Astrocyte (in vitro differentiated cells and primary cell): ENCODE measurements at regions not wholly inside any gene's neighbourhood (a gene's known extent, or its start where the extent isn't known, plus 50 kb on each side); places are given as distances from the start of the nearest gene placed in this dataset.
A peak's percentile ranks its signal among the peaks of the same experiment; 100 is the strongest.

Experiments used
- DNase-seq: peaks from one replicate; pipeline ENCODE4 v3.0.0-alpha.2; 2010; ENCODE audit warnings: low read depth
- FAIRE-seq: peaks from 2 replicates; lab custom pipeline; 2011; peaks lifted over from hg19 to GRCh38; lab: Jason Lieb, UNC
- H2AFZ ChIP-seq: 2 replicates; pipeline ENCODE4 v1.6.0; 2012; ENCODE audit warnings: low read depth, low read length, inconsistent platforms
- H3K27ac ChIP-seq: 2 replicates; pipeline ENCODE4 v1.5.1; 2011; ENCODE audit warnings: low read depth, low read length, inconsistent platforms
- H3K27me3 ChIP-seq: 2 replicates; pipeline ENCODE4 v1.6.0; 2011; ENCODE audit warnings: low read length, inconsistent platforms; ENCODE audit not compliant: insufficient read depth
- H3K36me3 ChIP-seq: 2 replicates; pipeline ENCODE4 v1.5.1; 2011; ENCODE audit warnings: low read length, inconsistent platforms; ENCODE audit not compliant: insufficient read depth
- H3K4me1 ChIP-seq: 2 replicates; pipeline ENCODE4 v1.5.1; 2011; ENCODE audit warnings: low read length, inconsistent platforms; ENCODE audit not compliant: insufficient read depth
- H3K4me2 ChIP-seq: 2 replicates; pipeline ENCODE4 v1.6.0; 2012; ENCODE audit warnings: low read length, inconsistent platforms
- H3K4me3 ChIP-seq: 2 replicates; pipeline ENCODE4 v1.5.1; 2011; ENCODE audit warnings: low read depth, mild to moderate bottlenecking, low read length, inconsistent platforms; ENCODE audit not compliant: insufficient read depth
- H3K79me2 ChIP-seq: 2 replicates; pipeline ENCODE4 v1.6.0; 2012; ENCODE audit warnings: mild to moderate bottlenecking, low read length, inconsistent platforms; ENCODE audit not compliant: insufficient read depth
- H3K9ac ChIP-seq: 2 replicates; pipeline ENCODE4 v1.6.0; 2012; ENCODE audit warnings: mild to moderate bottlenecking, low read length, inconsistent platforms
- H3K9me3 ChIP-seq: 2 replicates; pipeline ENCODE4 v1.5.1; 2012; ENCODE audit warnings: low read depth, mild to moderate bottlenecking, low read length, inconsistent platforms; ENCODE audit not compliant: insufficient read depth
- H4K20me1 ChIP-seq: 2 replicates; pipeline ENCODE4 v1.6.0; 2012; ENCODE audit warnings: low read length, inconsistent platforms; ENCODE audit not compliant: insufficient read depth
- H3K27ac Mint-ChIP-seq: one replicate; pipeline ENCODE4 v1.8.0; 2021; ENCODE audit warnings: mild to moderate bottlenecking, mixed read lengths; ENCODE audit not compliant: unreplicated experiment
- H3K27me3 Mint-ChIP-seq: one replicate; pipeline ENCODE4 v1.8.0; 2021; ENCODE audit warnings: low read depth, mixed read lengths; ENCODE audit not compliant: unreplicated experiment
- H3K36me3 Mint-ChIP-seq: one replicate; pipeline ENCODE4 v1.8.0; 2021; ENCODE audit warnings: low read depth, mixed read lengths; ENCODE audit not compliant: unreplicated experiment
- H3K4me1 Mint-ChIP-seq: one replicate; pipeline ENCODE4 v1.8.0; 2021; ENCODE audit warnings: low read depth, mixed read lengths; ENCODE audit not compliant: unreplicated experiment
- H3K4me3 Mint-ChIP-seq: one replicate; pipeline ENCODE4 v1.8.0; 2021; ENCODE audit warnings: mild to moderate bottlenecking, moderate library complexity, mixed read lengths; ENCODE audit not compliant: unreplicated experiment
- H3K9me3 Mint-ChIP-seq: one replicate; pipeline ENCODE4 v1.8.0; 2021; ENCODE audit warnings: mild to moderate bottlenecking, mixed read lengths; ENCODE audit not compliant: unreplicated experiment
- EZH2 ChIP-seq: IDR thresholded peaks from 2 replicates; pipeline ENCODE4 v1.6.1; 2012; ENCODE audit warnings: mild to moderate bottlenecking, low read length, inconsistent platforms; ENCODE audit not compliant: insufficient read depth
- TF ChIP-seq, protein P1 (sequence below): IDR thresholded peaks from 2 replicates; pipeline ENCODE4 v1.5.1; 2011; ENCODE audit warnings: low read depth, mild to moderate bottlenecking, inconsistent platforms, low read length, moderate library complexity; ENCODE audit not compliant: insufficient read depth

DNA sequence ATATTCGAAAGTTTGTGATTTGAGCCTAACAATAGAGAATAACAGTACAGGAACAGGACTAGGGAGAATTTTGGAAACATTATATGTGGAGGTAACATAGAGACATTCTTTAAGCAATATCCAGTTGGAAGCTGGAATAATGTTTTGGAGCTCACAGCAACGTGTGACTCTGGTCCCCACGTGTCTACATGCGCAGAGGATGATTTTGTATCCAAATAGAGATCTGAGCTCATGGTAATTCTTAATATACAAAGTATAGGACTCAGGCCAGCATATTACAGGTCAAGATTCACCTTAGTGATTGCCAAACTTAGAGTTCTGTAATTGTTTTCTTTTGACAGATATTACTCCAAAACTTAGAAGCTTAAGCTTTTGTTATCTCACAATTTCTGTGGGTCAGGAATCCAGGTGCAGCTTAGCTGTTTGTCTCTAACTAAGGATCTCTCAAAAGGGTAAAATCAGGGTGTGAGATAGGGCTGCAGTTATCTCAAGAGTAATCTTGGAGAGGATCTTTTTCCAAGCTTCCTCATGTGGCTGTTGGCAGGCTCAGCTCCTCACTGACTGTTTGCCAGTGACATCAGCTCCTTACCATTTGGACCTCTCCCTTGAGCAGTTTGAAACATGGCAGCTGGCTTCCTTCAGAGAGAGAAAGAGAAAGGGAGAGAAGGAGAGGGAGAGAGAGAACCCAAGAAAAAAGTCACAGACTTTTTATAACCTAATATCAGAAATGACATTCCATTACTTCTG lies 272.0 kb upstream of the ZNF462 start:
- TF ChIP-seq EZH2: no peak
- TF ChIP-seq, protein P1, sequence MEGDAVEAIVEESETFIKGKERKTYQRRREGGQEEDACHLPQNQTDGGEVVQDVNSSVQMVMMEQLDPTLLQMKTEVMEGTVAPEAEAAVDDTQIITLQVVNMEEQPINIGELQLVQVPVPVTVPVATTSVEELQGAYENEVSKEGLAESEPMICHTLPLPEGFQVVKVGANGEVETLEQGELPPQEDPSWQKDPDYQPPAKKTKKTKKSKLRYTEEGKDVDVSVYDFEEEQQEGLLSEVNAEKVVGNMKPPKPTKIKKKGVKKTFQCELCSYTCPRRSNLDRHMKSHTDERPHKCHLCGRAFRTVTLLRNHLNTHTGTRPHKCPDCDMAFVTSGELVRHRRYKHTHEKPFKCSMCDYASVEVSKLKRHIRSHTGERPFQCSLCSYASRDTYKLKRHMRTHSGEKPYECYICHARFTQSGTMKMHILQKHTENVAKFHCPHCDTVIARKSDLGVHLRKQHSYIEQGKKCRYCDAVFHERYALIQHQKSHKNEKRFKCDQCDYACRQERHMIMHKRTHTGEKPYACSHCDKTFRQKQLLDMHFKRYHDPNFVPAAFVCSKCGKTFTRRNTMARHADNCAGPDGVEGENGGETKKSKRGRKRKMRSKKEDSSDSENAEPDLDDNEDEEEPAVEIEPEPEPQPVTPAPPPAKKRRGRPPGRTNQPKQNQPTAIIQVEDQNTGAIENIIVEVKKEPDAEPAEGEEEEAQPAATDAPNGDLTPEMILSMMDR: no peak
- Histone ChIP-seq H3K27ac (no peak overlapping the region), H3K4me1 (no peaks in the 10 kb centered on the region), H3K36me3 (no peaks in the 10 kb centered on the region), H3K9ac (no peak overlapping the region), H3K4me3 (no peak overlapping the region), H2AFZ (no peak overlapping the region), H3K27me3 (no peaks in the 10 kb centered on the region), H3K4me2 (no peak overlapping the region), H3K79me2 (no peaks in the 10 kb centered on the region), H4K20me1 (no peaks in the 10 kb centered on the region), H3K9me3 (no peaks in the 10 kb centered on the region)
- peaks cover 2% of the 10 kb centered on the region for H3K27me3 Mint-ChIP-seq
- FAIRE-seq (no peak), DNase-seq (no peak)
- H3K9me3 Mint-ChIP-seq: peaks cover 2% of the 10 kb centered on the region
- no peaks in the 10 kb centered on the region for H3K36me3 Mint-ChIP-seq
- no peak overlapping the region for H3K4me3 Mint-ChIP-seq
- H3K4me1 Mint-ChIP-seq: peaks cover 26% of the 10 kb centered on the region
- peak overlapping the region; percentile 38 for H3K27ac Mint-ChIP-seq

DNA sequence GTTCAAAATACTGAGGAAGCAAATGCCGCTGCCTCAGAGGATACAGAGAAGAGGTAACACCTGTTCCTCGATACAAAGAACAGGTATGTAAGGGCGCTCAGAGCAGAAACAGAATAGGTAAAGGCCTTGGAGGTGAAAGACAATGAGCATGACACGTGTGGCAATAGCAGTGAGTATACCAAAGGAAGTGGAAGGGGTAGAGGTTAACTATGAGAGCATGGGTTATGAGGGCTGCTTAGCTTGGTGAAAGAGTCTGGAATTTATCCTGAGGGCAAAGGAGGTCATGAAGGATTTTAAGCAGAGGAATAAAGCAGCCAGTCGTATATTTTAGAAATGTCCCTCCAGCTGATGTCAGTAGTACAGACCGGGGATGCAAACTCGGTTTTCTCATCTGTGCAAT lies 269.8 kb upstream of the ZNF462 start:
- Histone ChIP-seq H3K4me3 (no peak overlapping the region), H3K9me3 (no peaks in the 10 kb centered on the region), H3K4me1 (no peaks in the 10 kb centered on the region), H4K20me1 (no peaks in the 10 kb centered on the region), H3K4me2 (no peak overlapping the region), H2AFZ (no peak overlapping the region), H3K27me3 (no peaks in the 10 kb centered on the region), H3K79me2 (no peaks in the 10 kb centered on the region), H3K27ac (no peak overlapping the region), H3K36me3 (no peaks in the 10 kb centered on the region), H3K9ac (no peak overlapping the region)
- peaks cover 17% of the 10 kb centered on the region for H3K4me1 Mint-ChIP-seq
- TF ChIP-seq EZH2: no peak
- TF ChIP-seq, protein P1: no peak
- H3K4me3 Mint-ChIP-seq: no peak overlapping the region
- no peak overlapping the region for H3K27ac Mint-ChIP-seq
- no peaks in the 10 kb centered on the region for H3K36me3 Mint-ChIP-seq
- H3K9me3 Mint-ChIP-seq: peaks cover 2% of the 10 kb centered on the region
- no peak for FAIRE-seq
- DNase-seq: no peak
- peaks cover 2% of the 10 kb centered on the region for H3K27me3 Mint-ChIP-seq

DNA sequence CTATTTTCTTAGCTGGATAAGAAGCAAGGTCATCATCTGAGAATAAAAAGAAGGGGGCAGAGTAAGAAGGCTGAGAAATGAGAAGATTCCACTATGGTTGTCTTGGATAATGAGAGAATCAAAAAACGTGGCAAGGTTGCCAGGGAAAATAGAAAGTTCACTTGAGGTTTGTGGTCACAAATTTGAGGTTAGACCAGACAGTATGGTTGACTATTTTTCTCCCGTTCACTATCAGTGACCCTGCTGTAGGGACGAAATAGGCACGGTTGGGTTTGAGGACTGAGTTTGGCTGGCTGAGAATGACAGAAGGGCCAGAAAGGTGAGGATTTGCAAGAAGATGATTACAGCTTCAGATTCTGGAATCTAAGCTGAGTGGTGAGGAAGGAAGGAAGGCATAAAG lies 266.0 kb upstream of the ZNF462 start:
- Mint-ChIP-seq H3K27me3 (peaks cover 2% of the 10 kb centered on the region), H3K4me3 (no peak overlapping the region), H3K36me3 (no peaks in the 10 kb centered on the region), H3K27ac (no peak overlapping the region), H3K4me1 (no peaks in the 10 kb centered on the region), H3K9me3 (peaks cover 4% of the 10 kb centered on the region)
- DNase-seq (peak; percentile 31), FAIRE-seq (no peak)
- Histone ChIP-seq H3K9me3 (no peaks in the 10 kb centered on the region), H3K4me1 (no peaks in the 10 kb centered on the region), H3K9ac (no peak overlapping the region), H3K36me3 (no peaks in the 10 kb centered on the region), H3K27ac (no peak overlapping the region), H3K4me3 (no peak overlapping the region), H3K4me2 (no peak overlapping the region), H4K20me1 (no peaks in the 10 kb centered on the region), H2AFZ (no peak overlapping the region), H3K27me3 (no peaks in the 10 kb centered on the region), H3K79me2 (no peaks in the 10 kb centered on the region)
- no peak for TF ChIP-seq EZH2
- TF ChIP-seq, protein P1: no peak
